ENCODE measurements at regions not wholly inside any gene's neighbourhood (a gene's known extent, or its start where the extent isn't known, plus 50 kb on each side); places are given as distances from the start of the nearest gene placed in this dataset.
A peak's percentile ranks its signal among the peaks of the same experiment; 100 is the strongest.

GRCh38 chr16:52963855-52964242 is 88.8 kb downstream of the CHD9NB start:
- Histone ChIP-seq H3K27me3 (ENCODE audit: insufficient read depth, low read length) (no peaks in the 10 kb centered on the region), H3K9ac (ENCODE audit: low read length) (no peak overlapping the region), H3K79me2 (ENCODE audit: insufficient read depth, low read length) (no peaks in the 10 kb centered on the region), H3K4me1 (ENCODE audit: insufficient read depth, low read length) (no peaks in the 10 kb centered on the region), H4K20me1 (ENCODE audit: insufficient read depth, low read length) (no peaks in the 10 kb centered on the region), H3K4me3 (ENCODE audit: insufficient read depth, low read depth, low read length) (no peak overlapping the region), H3K9me3 (ENCODE audit: insufficient read depth, low read depth, low read length) (no peaks in the 10 kb centered on the region), H3K4me2 (ENCODE audit: low read length) (no peak overlapping the region), H2AFZ (ENCODE audit: low read depth, low read length) (no peak overlapping the region), H3K36me3 (ENCODE audit: insufficient read depth, low read length) (no peaks in the 10 kb centered on the region), H3K27ac (ENCODE audit: low read depth, low read length) (no peak overlapping the region)
- DNase-seq (ENCODE audit: low read depth), result no peak
- TF ChIP-seq EZH2 (IDR thresholded peaks at IDR 0.05; ENCODE audit: insufficient read depth, low read length) (no peak), CTCF (IDR thresholded peaks at IDR 0.05; ENCODE audit: insufficient read depth, low read depth, low read length) (no peak)
- no peaks in the 10 kb centered on the region for H3K9me3 Mint-ChIP-seq (ENCODE audit: unreplicated experiment)
- H3K27me3 Mint-ChIP-seq (ENCODE audit: low read depth, unreplicated experiment), result no peaks in the 10 kb centered on the region
- no peak overlapping the region for H3K4me3 Mint-ChIP-seq (ENCODE audit: unreplicated experiment)
- H3K36me3 Mint-ChIP-seq (ENCODE audit: low read depth, unreplicated experiment), result no peaks in the 10 kb centered on the region
- peaks cover 9% of the 10 kb centered on the region for H3K4me1 Mint-ChIP-seq (ENCODE audit: low read depth, unreplicated experiment)
- H3K27ac Mint-ChIP-seq (ENCODE audit: unreplicated experiment), result no peak overlapping the region
- no peak for FAIRE-seq

GRCh38 chr16:52963212-52963854 is 89.4 kb downstream of the CHD9NB start:
- Mint-ChIP-seq H3K4me3 (ENCODE audit: unreplicated experiment) (no peak overlapping the region), H3K27me3 (ENCODE audit: low read depth, unreplicated experiment) (no peaks in the 10 kb centered on the region), H3K27ac (ENCODE audit: unreplicated experiment) (peak overlapping the region; percentile 84), H3K4me1 (ENCODE audit: low read depth, unreplicated experiment) (peaks cover 9% of the 10 kb centered on the region), H3K9me3 (ENCODE audit: unreplicated experiment) (no peaks in the 10 kb centered on the region), H3K36me3 (ENCODE audit: low read depth, unreplicated experiment) (no peaks in the 10 kb centered on the region)
- Histone ChIP-seq H3K4me1 (ENCODE audit: insufficient read depth, low read length) (no peaks in the 10 kb centered on the region), H4K20me1 (ENCODE audit: insufficient read depth, low read length) (no peaks in the 10 kb centered on the region), H3K36me3 (ENCODE audit: insufficient read depth, low read length) (no peaks in the 10 kb centered on the region), H3K27me3 (ENCODE audit: insufficient read depth, low read length) (no peaks in the 10 kb centered on the region), H3K9ac (ENCODE audit: low read length) (no peak overlapping the region), H3K9me3 (ENCODE audit: insufficient read depth, low read depth, low read length) (no peaks in the 10 kb centered on the region), H2AFZ (ENCODE audit: low read depth, low read length) (no peak overlapping the region), H3K79me2 (ENCODE audit: insufficient read depth, low read length) (no peaks in the 10 kb centered on the region), H3K4me2 (ENCODE audit: low read length) (no peak overlapping the region), H3K27ac (ENCODE audit: low read depth, low read length) (no peak overlapping the region), H3K4me3 (ENCODE audit: insufficient read depth, low read depth, low read length) (no peak overlapping the region)
- FAIRE-seq (no peak), DNase-seq (ENCODE audit: low read depth) (no peak)
- TF ChIP-seq EZH2 (IDR thresholded peaks at IDR 0.05; ENCODE audit: insufficient read depth, low read length) (no peak), CTCF (IDR thresholded peaks at IDR 0.05; ENCODE audit: insufficient read depth, low read depth, low read length) (no peak)

DNA sequence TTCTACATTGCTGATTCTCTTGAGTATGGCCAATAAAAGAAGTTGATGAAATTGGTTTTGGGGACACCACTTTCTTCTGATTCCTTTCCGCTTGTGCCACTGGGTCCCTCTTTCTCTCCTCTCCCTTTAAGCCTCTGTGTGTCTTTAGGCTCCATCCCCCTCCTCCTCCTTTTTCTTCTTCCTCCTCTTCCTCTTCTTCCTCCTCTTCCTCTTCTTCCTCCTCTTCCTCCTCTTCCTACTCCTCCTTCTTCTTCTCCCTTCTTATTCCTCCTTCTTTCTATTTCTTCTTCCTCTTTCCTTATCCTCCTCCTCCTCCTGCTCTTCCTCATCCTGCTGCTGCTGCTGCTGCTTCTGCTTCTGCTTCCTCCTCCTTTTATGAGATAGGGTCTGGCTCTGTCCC is 93.7 kb downstream of the CHD9NB start:
- no peak overlapping the region for H3K4me3 ChIP-seq (ENCODE audit: insufficient read depth, low read depth, low read length)
- no peaks in the 10 kb centered on the region for H3K27me3 Mint-ChIP-seq (ENCODE audit: low read depth, unreplicated experiment)
- H3K27me3 ChIP-seq (ENCODE audit: insufficient read depth, low read length), result no peaks in the 10 kb centered on the region
- no peak overlapping the region for H3K9ac ChIP-seq (ENCODE audit: low read length)
- no peaks in the 10 kb centered on the region for H3K4me1 Mint-ChIP-seq (ENCODE audit: low read depth, unreplicated experiment)
- no peak for FAIRE-seq
- no peaks in the 10 kb centered on the region for H4K20me1 ChIP-seq (ENCODE audit: insufficient read depth, low read length)
- H2AFZ ChIP-seq (ENCODE audit: low read depth, low read length), result no peak overlapping the region
- H3K27ac Mint-ChIP-seq (ENCODE audit: unreplicated experiment), result no peak overlapping the region
- peaks cover 3% of the 10 kb centered on the region for H3K9me3 Mint-ChIP-seq (ENCODE audit: unreplicated experiment)
- no peaks in the 10 kb centered on the region for H3K9me3 ChIP-seq (ENCODE audit: insufficient read depth, low read depth, low read length)
- no peak overlapping the region for H3K27ac ChIP-seq (ENCODE audit: low read depth, low read length)
- H3K79me2 ChIP-seq (ENCODE audit: insufficient read depth, low read length), result no peaks in the 10 kb centered on the region
- no peak for DNase-seq (ENCODE audit: low read depth)
- TF ChIP-seq EZH2 (IDR thresholded peaks at IDR 0.05; ENCODE audit: insufficient read depth, low read length), result no peak
- TF ChIP-seq CTCF (IDR thresholded peaks at IDR 0.05; ENCODE audit: insufficient read depth, low read depth, low read length), result no peak
- no peaks in the 10 kb centered on the region for H3K4me1 ChIP-seq (ENCODE audit: insufficient read depth, low read length)
- no peaks in the 10 kb centered on the region for H3K36me3 Mint-ChIP-seq (ENCODE audit: low read depth, unreplicated experiment)
- H3K4me3 Mint-ChIP-seq (ENCODE audit: unreplicated experiment), result no peak overlapping the region
- H3K36me3 ChIP-seq (ENCODE audit: insufficient read depth, low read length), result no peaks in the 10 kb centered on the region
- H3K4me2 ChIP-seq (ENCODE audit: low read length), result no peak overlapping the region

Data from astrocyte (in vitro differentiated cells and primary cell).